Upper lobe of left lung (tissue), 6 donors: ENCODE measurements at regions not wholly inside any gene's neighbourhood (a gene's known extent, or its start where the extent isn't known, plus 50 kb on each side); places are given as distances from the start of the nearest gene placed in this dataset.

ENCODE experiments used
- ATAC-seq, 2 donors: fragments of 200-7000 bp; cut with Tn5 transposase; one replicate each; pipeline ENCODE4 v1.9.1; 2022; ENCODE audit warnings: mild to moderate bottlenecking in 2 of 2, moderate library complexity in 2 of 2; ENCODE audit not compliant: low FRiP score in 2 of 2
- DNase-seq, 2 donors: peaks; one replicate each; pipeline ENCODE4 v3.0.0-alpha.2; 2019 to 2020
- H3K27ac ChIP-seq, 4 donors: fragments of 200-600 bp; sonication (generic); one replicate each; pipeline ENCODE4 v1.5.1; 2016 to 2019
- H3K27me3 ChIP-seq, 4 donors: fragments of 200-600 bp; sonication (generic); one replicate each; pipeline ENCODE4 v1.5.1; 2017 to 2019
- H3K36me3 ChIP-seq, 4 donors: fragments of 200-600 bp; sonication (generic); one replicate each; pipeline ENCODE4 v1.5.1; 2016 to 2019
- H3K4me1 ChIP-seq, 4 donors: fragments of 200-600 bp; sonication (generic); one replicate each; pipeline ENCODE4 v1.5.1; 2018 to 2019
- H3K4me3 ChIP-seq, 4 donors: fragments of 200-600 bp; sonication (generic); one replicate each; pipeline ENCODE4 v1.5.1; 2017 to 2019; ENCODE audit warnings: mild to moderate bottlenecking in 2 of 4, moderate library complexity in 1 of 4
- H3K9me3 ChIP-seq, 4 donors: fragments of 200-600 bp; sonication (generic); one replicate each; pipeline ENCODE4 v1.5.1; 2018 to 2019
- EP300 ChIP-seq, 4 donors: sonication (generic); formaldehyde crosslinking; IDR thresholded peaks; one replicate each; pipeline ENCODE4 v1.5.1; 2017; ENCODE audit warnings: antibody characterized with exemption in 4 of 4, control low read depth in 2 of 4
- POLR2A ChIP-seq, 4 donors: fragments of 450-650 bp; IDR thresholded peaks; one replicate each; pipeline ENCODE4 v1.5.1; 2016 to 2017; ENCODE audit warnings: antibody characterized with exemption in 4 of 4, mild to moderate bottlenecking in 2 of 4
- POLR2AphosphoS5 ChIP-seq, 2 donors: sonication (generic); formaldehyde crosslinking; IDR thresholded peaks; one replicate each; pipeline ENCODE4 v1.5.1; 2017; ENCODE audit warnings: antibody characterized with exemption in 2 of 2
- WGBS, 2 donors: methylation state at CpG; one replicate each; pipeline ENCODE4 v1.1.5; 2017 to 2018; 5-methylcytosine and 5-hydroxymethylcytosine counted together
- TF ChIP-seq, protein P1 (sequence below), 6 experiments: fragments of 450-650 bp in 4 of 6; fragments of 200-600 bp in 2 of 6; sonication (generic) in 2 of 6; IDR thresholded peaks; one replicate each; pipeline ENCODE4 v1.5.1; 2016 to 2019; ENCODE audit warnings: antibody characterized with exemption in 6 of 6
- donor health status: DM: no; HTN: no; CAD: no; lungs with moderate emphysema.
- donor health status: DM: no; HTN: yes; CAD: no; lungs with severe emphysema.

DNA sequence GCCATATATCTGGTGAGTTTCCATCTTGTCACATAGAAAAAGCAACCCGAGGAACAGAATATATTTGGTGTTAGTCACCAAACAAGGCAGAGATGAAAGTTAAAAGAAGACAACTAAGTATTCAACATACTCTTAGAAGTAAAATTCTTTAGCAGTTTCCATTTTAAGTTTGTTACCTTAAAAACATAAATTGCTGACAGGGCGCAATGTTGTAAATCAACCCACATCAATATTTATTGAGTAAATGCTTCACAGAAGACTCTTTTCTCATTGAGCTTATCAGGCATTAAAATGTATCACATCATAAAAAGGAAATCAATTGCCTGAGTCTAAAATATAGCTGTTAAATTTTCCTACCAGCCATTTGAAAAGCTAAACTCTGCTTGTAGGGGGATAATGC, 603.0 kb downstream of the FBXO15 start:
- ATAC-seq = no peak
- no peak for DNase-seq
- H3K9me3 ChIP-seq = no peaks in the 10 kb centered on the region
- 81 to 88% methylated on average over 2 of the region's 2 CpGs for WGBS, 2 donors
- no peaks in the 10 kb centered on the region for H3K27me3 ChIP-seq
- H3K4me3 ChIP-seq = no peak overlapping the region
- no peak for TF ChIP-seq EP300 (IDR thresholded peaks at IDR 0.05)
- H3K4me1 ChIP-seq = no peaks in the 10 kb centered on the region
- H3K27ac ChIP-seq = no peak overlapping the region
- no peaks in the 10 kb centered on the region for H3K36me3 ChIP-seq

DNA sequence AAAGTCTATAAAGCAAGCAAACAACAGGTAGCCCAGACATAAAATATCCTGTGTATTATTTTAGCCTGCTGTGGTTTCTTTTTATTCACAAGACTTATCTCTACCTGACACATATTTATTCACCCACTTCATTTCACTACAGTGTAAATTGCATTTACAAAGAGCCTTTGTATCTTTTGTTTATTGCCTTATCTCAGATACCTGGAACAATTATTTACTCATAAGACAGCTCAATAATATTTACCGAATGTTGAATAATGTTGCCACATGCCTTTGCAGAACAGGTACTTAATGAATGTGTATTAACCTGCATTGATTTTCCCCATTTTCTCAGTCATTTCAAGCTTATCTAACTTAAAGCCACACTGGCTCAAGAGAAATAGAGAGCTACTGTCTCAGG, 603.6 kb downstream of the FBXO15 start:
- Histone ChIP-seq H3K27ac (no peak overlapping the region), H3K9me3 (no peaks in the 10 kb centered on the region), H3K36me3 (no peaks in the 10 kb centered on the region), H3K4me1 (no peaks in the 10 kb centered on the region), H3K4me3 (no peak overlapping the region), H3K27me3 (no peaks in the 10 kb centered on the region)
- 53 to 66% methylated on average over 1 of the region's 1 CpG for WGBS, 2 donors
- no peak for ATAC-seq
- TF ChIP-seq EP300 (IDR thresholded peaks at IDR 0.05) = no peak
- TF ChIP-seq, protein P1, sequence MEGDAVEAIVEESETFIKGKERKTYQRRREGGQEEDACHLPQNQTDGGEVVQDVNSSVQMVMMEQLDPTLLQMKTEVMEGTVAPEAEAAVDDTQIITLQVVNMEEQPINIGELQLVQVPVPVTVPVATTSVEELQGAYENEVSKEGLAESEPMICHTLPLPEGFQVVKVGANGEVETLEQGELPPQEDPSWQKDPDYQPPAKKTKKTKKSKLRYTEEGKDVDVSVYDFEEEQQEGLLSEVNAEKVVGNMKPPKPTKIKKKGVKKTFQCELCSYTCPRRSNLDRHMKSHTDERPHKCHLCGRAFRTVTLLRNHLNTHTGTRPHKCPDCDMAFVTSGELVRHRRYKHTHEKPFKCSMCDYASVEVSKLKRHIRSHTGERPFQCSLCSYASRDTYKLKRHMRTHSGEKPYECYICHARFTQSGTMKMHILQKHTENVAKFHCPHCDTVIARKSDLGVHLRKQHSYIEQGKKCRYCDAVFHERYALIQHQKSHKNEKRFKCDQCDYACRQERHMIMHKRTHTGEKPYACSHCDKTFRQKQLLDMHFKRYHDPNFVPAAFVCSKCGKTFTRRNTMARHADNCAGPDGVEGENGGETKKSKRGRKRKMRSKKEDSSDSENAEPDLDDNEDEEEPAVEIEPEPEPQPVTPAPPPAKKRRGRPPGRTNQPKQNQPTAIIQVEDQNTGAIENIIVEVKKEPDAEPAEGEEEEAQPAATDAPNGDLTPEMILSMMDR (IDR thresholded peaks at IDR 0.05) = no peak
- TF ChIP-seq POLR2A (IDR thresholded peaks at IDR 0.05) = no peak
- no peak for TF ChIP-seq POLR2AphosphoS5 (IDR thresholded peaks at IDR 0.05)
- DNase-seq = no peak

DNA sequence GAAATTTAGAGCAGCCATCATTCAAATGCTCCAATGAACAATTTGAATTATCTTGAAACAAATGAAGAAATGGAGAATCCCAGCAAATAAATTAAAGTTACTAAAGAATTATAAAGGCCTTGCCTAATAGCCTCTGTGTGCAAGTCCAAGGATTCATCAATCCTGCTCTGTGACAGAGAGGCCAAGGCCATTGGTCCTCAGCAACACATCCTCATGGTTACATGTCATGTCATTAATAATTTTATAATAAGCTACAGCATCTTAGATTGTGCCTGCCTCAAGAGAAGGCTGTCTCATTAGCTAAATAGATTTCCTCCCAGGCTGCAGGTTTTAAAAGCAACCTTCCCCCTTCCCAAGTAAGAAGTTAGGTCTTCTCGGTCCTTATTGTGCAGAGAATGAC, 611.6 kb downstream of the FBXO15 start:
- TF ChIP-seq EP300 (IDR thresholded peaks at IDR 0.05) = no peak
- TF ChIP-seq POLR2A (IDR thresholded peaks at IDR 0.05) = no peak
- TF ChIP-seq POLR2AphosphoS5 (IDR thresholded peaks at IDR 0.05) = no peak
- TF ChIP-seq, protein P1 (IDR thresholded peaks at IDR 0.05) = no peak
- DNase-seq = no peak
- Histone ChIP-seq H3K36me3 (no peaks in the 10 kb centered on the region), H3K9me3 (no peaks in the 10 kb centered on the region), H3K27me3 (no peaks in the 10 kb centered on the region), H3K27ac (no peak overlapping the region), H3K4me3 (no peak overlapping the region), H3K4me1 (no peaks in the 10 kb centered on the region)
- no peak for ATAC-seq
- 53 to 95% methylated on average over 1 of the region's 1 CpG for WGBS, 2 donors

DNA sequence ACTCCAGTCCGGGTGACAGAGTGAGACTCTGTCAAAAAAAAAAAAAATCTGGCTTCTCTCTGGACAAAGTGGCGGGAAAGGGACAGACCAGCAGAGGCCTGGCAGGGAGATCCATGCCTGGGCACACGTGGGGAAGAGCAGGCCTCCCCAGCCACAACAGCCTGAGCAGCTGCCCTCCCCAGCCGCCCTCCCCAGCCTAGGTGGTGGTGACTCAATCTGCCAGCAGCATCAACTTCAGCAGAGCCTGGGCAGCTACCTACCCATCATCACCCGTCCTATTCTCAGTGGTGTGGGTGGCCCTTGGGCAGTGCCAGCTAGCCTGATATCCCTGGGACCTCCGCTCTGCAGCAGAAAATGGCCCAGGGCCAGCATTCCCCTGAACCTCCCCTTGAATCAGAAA, 612.4 kb downstream of the FBXO15 start:
- H3K9me3 ChIP-seq = no peaks in the 10 kb centered on the region
- H3K4me3 ChIP-seq = no peak overlapping the region
- 68 to 81% methylated on average over 5 of the region's 6 CpGs for WGBS, 2 donors
- ATAC-seq (no peak), DNase-seq (peak in 1 of 2 donors; percentile 6)
- TF ChIP-seq, protein P1 (IDR thresholded peaks at IDR 0.05) = no peak
- H3K4me1 ChIP-seq = no peaks in the 10 kb centered on the region
- H3K27me3 ChIP-seq = no peaks in the 10 kb centered on the region
- no peaks in the 10 kb centered on the region for H3K36me3 ChIP-seq
- no peak overlapping the region for H3K27ac ChIP-seq

DNA sequence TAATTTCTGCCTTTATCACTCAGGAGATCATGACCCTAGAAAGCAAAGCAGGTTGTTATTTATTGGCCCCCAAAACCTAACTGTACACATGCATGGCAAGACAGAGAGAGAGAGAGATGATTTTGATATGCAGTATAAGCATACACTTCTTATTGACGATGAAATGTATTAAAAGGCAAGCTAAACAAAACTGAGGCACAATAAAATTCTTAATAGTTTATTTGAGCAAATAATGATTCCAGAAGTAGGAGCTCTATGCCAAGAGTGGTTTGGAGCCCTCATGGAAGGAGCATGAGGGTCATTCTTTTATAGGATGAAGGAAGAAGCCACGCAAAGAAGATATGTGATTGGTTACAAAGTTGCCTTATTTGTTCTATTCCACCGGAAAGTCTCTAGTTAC, 616.0 kb downstream of the FBXO15 start:
- Histone ChIP-seq H3K27ac (no peak overlapping the region), H3K4me1 (no peaks in the 10 kb centered on the region), H3K27me3 (no peaks in the 10 kb centered on the region), H3K9me3 (peaks cover 0 to 5% (median 0%) of the 10 kb centered on the region in 4 donors), H3K4me3 (no peak overlapping the region), H3K36me3 (no peaks in the 10 kb centered on the region)
- DNase-seq (no peak), ATAC-seq (no peak)
- WGBS, 2 donors = 96% methylated on average over 3 of the region's 3 CpGs
- TF ChIP-seq POLR2A (IDR thresholded peaks at IDR 0.05) = no peak
- no peak for TF ChIP-seq POLR2AphosphoS5 (IDR thresholded peaks at IDR 0.05)
- no peak for TF ChIP-seq EP300 (IDR thresholded peaks at IDR 0.05)

DNA sequence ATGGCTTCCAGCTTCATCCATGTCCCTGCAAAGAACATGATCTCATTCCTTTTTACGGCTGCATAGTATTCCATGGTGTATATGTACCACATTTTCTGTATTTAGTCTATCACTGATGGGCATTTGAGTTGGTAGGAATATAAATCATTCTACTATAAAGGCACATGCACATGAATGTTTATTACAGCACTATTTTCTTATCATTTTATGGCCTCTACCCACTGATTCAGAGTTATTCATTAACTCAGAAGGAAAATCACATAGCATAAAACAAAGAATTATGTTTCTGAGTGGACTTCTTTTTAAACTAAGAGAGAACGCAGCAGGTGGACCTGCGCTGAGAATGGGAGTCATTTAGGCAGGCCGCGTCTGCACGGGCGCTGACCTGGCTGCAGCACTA, 619.6 kb downstream of the FBXO15 start:
- Histone ChIP-seq H3K36me3 (no peaks in the 10 kb centered on the region), H3K27me3 (no peaks in the 10 kb centered on the region), H3K4me3 (no peak overlapping the region), H3K4me1 (no peaks in the 10 kb centered on the region), H3K9me3 (peaks cover 0 to 5% (median 0%) of the 10 kb centered on the region in 4 donors), H3K27ac (no peak overlapping the region)
- TF ChIP-seq POLR2AphosphoS5 (IDR thresholded peaks at IDR 0.05) (no peak), POLR2A (IDR thresholded peaks at IDR 0.05) (no peak), EP300 (IDR thresholded peaks at IDR 0.05) (no peak)
- TF ChIP-seq, protein P1 (IDR thresholded peaks at IDR 0.05) = no peak
- no peak for ATAC-seq
- 87 to 94% methylated on average over 7 of the region's 7 CpGs for WGBS, 2 donors
- DNase-seq = no peak
